Suppressor macrophage treated with lipopolysaccharide for 1 hour (primary cell): ENCODE measurements at regions not wholly inside any gene's neighbourhood (a gene's known extent, or its start where the extent isn't known, plus 50 kb on each side); places are given as distances from the start of the nearest gene placed in this dataset.
"Not testable (repeated sequence)": the region's sequence is repeated elsewhere in the genome, so short reads cannot be mapped to it uniquely, and the experiment has no call there.

ENCODE experiments used
- DNase-seq, 3 donors: peaks; one replicate each; pipeline ENCODE4 v3.0.0-alpha.2; 2020 to 2022

DNA sequence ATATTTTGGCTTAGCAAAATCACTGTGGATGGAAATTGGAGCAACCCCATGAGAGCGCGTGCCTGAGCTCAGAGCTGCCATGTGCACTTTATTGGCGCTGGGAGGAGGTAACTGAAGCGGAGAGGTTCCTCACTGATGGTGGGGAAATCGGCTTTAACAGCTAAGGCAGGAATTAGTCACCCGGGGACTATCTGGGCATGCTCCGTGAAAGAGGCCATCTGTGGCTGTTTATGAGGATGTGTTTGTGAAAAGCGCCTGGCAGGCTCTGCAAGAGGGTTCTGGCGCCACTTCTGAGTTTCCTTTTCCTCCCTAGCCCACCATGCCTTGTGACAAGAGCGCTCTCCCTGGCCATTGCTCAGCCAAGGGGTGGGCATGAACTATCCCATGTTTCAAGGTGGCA, 815.6 kb downstream of the UQCRFS1 start:
- no peak for DNase-seq

DNA sequence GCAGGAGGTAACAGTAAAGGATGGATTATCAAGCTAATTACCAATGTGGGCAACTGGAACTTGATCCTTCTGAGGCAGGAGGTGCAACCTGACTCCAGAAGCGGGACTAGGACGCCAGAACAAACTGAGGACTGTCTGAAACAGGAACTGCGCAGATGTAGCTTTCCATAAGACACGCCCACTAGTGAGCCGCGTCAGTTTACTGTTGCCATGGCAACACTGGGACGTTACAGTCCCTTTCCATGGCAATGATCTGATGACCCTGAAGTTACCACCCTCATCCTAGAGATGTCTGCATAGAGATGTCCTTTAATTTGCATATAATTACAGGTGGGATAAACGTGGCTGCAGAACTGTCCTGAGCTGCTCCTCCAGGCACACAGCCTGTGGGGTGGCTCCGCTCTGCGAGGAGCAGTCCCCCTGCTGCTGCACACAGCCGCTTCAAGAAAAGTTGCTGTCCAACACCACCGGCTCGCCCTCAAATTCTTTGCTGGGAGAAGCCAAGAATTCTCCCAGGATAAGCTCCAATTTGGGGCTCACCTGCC, 816.6 kb downstream of the UQCRFS1 start:
- DNase-seq = no peak

- DNase-seq = peak in 1 of 3 donors; percentile 3
These were observed 818.2 kb downstream of the UQCRFS1 start for GRCh38 chr19:28394725-28395124.

- DNase-seq = peak; percentile 1 to 33 (median 14)
These were observed 819.2 kb downstream of the UQCRFS1 start for GRCh38 chr19:28393574-28394336.

DNA sequence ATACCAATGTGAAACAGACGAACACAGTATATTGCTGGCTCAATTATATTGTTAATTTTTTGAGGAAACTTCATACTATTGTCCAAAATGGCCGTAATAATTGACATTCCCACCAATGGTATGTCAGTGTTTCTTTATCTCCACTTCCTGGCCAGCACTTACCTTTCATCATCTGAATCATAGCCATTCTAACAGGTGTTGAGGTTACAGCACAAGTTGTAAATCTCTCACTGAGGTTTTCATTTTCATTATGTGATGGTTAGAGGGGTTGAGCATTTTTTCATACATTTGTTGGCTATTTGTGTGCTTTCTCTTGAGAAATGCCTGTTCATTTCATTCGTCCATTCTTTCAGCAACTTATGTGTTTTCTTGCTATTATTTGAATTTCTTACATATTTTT, 824.0 kb downstream of the UQCRFS1 start:
- no peak for DNase-seq

GRCh38 chr19:28387507-28387906, 825.4 kb downstream of the UQCRFS1 start:
- no peak for DNase-seq

DNA sequence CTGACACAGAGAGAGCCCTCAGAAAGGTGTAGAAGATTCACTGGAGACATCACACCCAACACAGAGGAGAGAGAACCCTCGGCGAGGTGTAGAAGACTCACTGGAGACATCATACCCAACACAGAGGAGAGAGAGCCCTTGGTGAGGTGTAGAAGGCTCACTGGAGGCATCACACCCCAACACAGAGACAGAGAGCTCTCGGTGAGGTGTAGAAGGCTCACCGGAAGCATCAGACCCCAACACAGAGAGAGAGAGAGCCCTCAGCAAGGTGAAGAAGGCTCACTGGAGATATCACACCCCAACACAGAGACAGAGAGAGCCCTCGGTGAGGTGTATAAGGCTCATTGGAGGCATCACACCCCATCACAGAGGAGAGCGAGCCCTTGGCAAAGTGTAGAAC, 826.5 kb downstream of the UQCRFS1 start:
- no peak for DNase-seq

GRCh38 chr19:28386066-28386465, 826.9 kb downstream of the UQCRFS1 start:
- no peak for DNase-seq

GRCh38 chr19:28377077-28377476, 835.9 kb downstream of the UQCRFS1 start:
- peak in 2 of 3 donors; percentile 7 to 16 for DNase-seq

GRCh38 chr19:28374971-28375370, 838.0 kb downstream of the UQCRFS1 start:
- DNase-seq = no peak

GRCh38 chr19:28372576-28373247, 840.2 kb downstream of the UQCRFS1 start:
- no peak for DNase-seq

DNA sequence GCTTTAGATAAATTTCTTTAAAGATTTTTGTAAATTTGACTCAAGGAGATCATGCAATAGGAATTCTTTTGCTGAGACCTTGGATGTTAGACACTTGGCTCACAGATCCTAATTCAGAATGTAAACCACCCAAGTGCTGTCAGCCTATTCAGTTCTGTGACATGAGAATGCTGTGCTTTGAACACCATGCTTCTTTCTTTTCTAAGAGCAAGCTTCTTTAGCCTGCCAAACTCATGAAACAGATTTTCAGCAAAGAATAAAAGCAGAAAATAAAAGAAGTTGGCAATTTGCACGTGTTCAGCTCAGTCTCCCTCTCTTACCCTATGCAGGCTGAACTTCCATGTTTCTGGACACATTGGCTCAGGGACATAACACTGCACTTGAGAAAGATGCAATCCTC, 845.8 kb downstream of the UQCRFS1 start:
- DNase-seq = no peak

DNA sequence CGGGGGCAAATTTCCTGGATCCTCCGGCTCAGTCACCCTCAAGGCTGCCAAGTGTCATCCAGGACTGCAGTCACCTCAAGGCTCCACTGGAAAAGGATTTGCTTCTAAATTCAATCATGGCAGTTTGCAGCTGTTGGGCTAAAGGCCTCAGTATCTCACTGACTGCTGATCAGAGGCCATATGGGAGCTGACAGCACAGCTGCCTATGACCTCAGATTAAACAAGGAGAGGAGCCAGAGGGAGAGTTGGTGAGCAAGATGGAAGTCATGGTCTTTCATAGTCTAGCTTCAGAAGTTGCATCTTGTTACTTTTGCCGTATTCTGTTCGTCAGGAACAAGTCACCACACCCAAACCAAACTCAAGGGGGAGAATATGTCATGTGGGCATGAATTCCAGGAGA, 849.7 kb downstream of the UQCRFS1 start:
- DNase-seq = no peak

GRCh38 chr19:28359431-28360414, 853.2 kb downstream of the UQCRFS1 start:
- no peak for DNase-seq

DNA sequence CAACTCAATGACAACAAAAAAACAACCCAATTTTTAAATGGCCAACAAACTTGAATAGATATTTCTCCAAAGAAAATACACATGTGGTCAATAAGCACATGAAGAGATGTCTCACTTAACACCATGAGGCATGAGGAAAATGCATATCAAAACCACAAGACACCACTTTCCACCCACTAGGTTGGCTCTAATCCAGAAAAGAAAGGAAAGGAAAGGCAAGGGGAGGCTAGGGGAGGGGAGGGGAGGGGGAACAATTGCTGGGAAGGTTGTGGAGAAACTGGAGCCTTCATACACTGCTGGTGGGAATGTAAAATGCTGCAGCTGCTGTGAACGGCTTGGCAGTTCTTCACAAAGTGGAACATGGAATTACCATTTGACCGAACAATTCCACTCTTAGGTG, 854.3 kb downstream of the UQCRFS1 start:
- no peak for DNase-seq

DNA sequence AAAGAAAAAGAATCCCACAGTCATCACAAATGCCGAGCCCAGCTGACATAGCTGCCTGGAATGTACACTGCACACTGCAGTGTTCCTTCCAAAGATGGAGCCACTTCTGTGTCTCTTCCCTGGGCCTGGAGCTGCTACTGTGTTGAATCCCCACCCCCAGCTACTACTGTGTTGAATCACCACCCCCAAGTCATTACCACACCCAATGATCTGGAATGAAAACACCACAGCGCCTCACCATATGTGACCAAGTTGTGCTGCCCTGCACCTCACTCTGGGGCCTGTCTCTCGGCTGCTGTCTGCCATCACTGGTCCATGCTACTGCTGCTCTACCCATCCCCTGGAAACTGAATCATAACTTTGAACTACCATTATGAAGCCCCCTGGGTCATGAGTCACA, 861.2 kb downstream of the UQCRFS1 start:
- no peak for DNase-seq

- DNase-seq = not testable (repeated sequence)
These were observed 861.6 kb downstream of the UQCRFS1 start for GRCh38 chr19:28351321-28351720.

GRCh38 chr19:28350673-28351072, 862.3 kb downstream of the UQCRFS1 start:
- no peak for DNase-seq

GRCh38 chr19:28350037-28350436, 862.9 kb downstream of the UQCRFS1 start:
- no peak for DNase-seq

DNA sequence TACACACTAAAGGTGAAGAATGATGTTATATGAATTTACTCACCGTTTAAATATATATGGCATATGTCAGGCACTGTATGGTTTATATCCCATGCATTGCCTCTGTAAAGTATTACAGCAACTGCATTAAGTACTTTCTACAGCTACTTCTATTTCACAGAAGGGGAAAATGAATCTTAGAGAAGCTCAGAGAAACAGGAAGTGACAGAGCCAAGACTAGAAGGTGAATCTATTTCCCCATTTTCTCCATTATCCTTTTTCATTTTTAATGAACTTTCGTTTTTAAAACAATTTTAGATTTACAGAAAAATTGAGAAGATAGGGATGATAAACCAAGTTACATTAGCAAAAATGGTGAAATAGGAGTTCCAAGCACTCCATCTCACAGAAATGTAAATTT, 863.3 kb downstream of the UQCRFS1 start:
- no peak for DNase-seq

DNA sequence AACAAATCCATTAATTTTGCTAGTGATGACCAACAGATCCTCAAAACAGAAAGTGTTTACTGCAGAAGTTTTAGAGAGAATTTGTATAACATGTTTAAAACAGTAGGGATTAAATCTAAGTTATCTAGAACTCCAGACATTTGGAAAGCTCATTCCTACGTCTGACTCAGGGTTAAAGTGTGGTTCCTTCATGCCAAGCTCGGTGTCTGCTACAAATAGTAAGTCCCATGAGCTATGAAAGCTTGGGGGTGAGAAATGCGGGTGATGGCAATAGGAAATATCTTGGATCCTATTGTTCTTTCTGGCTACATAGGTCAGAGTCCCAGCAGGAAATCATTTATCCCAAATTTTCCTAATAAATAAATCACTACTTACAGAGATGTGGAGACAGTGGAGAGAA, 867.1 kb downstream of the UQCRFS1 start:
- DNase-seq = no peak

- DNase-seq = no peak
These were observed 871.1 kb downstream of the UQCRFS1 start for GRCh38 chr19:28341810-28342350.

DNA sequence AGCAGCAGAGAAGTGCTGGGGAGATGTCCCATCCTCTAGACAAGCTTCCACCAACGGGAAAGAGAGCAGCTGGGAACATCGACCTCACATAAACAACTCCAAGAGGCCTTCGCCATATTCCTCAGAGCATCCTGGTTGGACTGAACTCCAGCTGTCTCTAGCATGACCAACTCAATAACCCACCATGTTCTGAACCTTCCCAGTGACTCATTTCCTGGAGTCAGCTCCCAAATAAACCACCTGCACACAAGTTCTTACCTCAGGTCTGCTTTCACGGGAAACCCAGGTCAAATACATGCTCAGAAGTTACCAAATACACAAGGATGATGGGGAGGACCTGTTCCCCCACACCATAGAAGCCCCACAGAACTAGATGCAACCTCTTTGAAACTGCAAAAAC, 878.5 kb downstream of the UQCRFS1 start:
- DNase-seq = no peak
